H1 (cell line): ENCODE measurements at regions not wholly inside any gene's neighbourhood (a gene's known extent, or its start where the extent isn't known, plus 50 kb on each side); places are given as distances from the start of the nearest gene placed in this dataset.

Experiments
- CHD1 ChIP-seq: IDR thresholded peaks from 2 replicates; pipeline ENCODE4 v1.6.1; 2012; ENCODE audit warnings: low read depth, low read length, improper control_type of control experiment
- TCF12 ChIP-seq: IDR thresholded peaks from 2 replicates; pipeline ENCODE4 v1.6.1; 2011; ENCODE audit warnings: low read depth, mild to moderate bottlenecking, low read length

GRCh38 chr1:87897481-87897880, 568.8 kb downstream of the LMO4 start (continued):
- TF ChIP-seq CHD1: no peak
- no peak for TF ChIP-seq TCF12
- TF ChIP-seq, all 59 proteins: peak for 0
